OCI-LY1 (cell line): ENCODE measurements at regions not wholly inside any gene's neighbourhood (a gene's known extent, or its start where the extent isn't known, plus 50 kb on each side); places are given as distances from the start of the nearest gene placed in this dataset.

Experiments
- H2AFZ ChIP-seq: fragments of 200-600 bp; sonication (generic), shearing (Covaris generic); 2 replicates; pipeline ENCODE4 v1.6.0; 2014; ENCODE audit warnings: antibody characterized with exemption, mild to moderate bottlenecking, low read length
- H3F3A ChIP-seq: fragments of 200-600 bp; sonication (generic), shearing (Covaris generic); 2 replicates; pipeline ENCODE4 v1.6.0; 2014; ENCODE audit warnings: mild to moderate bottlenecking, antibody characterized with exemption, low read length, moderate library complexity; ENCODE audit not compliant: insufficient read depth
- H3K27ac ChIP-seq: fragments of 200-600 bp; sonication (generic); 2 replicates; pipeline ENCODE4 v1.5.1; 2014; ENCODE audit warnings: low read length, mixed run types, mild to moderate bottlenecking, low read depth; ENCODE audit not compliant: poor library complexity, severe bottlenecking
- H3K27me3 ChIP-seq: fragments of 200-600 bp; sonication (generic); 2 replicates; pipeline ENCODE4 v1.6.0; 2014; ENCODE audit warnings: antibody characterized with exemption, mild to moderate bottlenecking, low read length, moderate library complexity; ENCODE audit not compliant: insufficient read depth
- H3K36me3 ChIP-seq: fragments of 200-600 bp; sonication (generic); 2 replicates; pipeline ENCODE4 v1.6.1; 2014; ENCODE audit warnings: mild to moderate bottlenecking, antibody characterized with exemption, low read length, moderate library complexity, mixed read lengths; ENCODE audit not compliant: insufficient read depth
- H3K4me1 ChIP-seq: fragments of 200-600 bp; sonication (generic); 2 replicates; pipeline ENCODE4 v1.5.1; 2014; ENCODE audit warnings: mild to moderate bottlenecking, low read length, moderate library complexity; ENCODE audit not compliant: insufficient read depth, severe bottlenecking
- H3K4me2 ChIP-seq: fragments of 200-600 bp; sonication (generic), shearing (Covaris generic); 2 replicates; pipeline ENCODE4 v1.6.1; 2014; ENCODE audit warnings: low read length
- H3K4me3 ChIP-seq: fragments of 200-600 bp; sonication (generic); 2 replicates; pipeline ENCODE4 v1.5.1; 2014; ENCODE audit warnings: low read length, low read depth, mild to moderate bottlenecking, mixed read lengths; ENCODE audit not compliant: poor library complexity, severe bottlenecking
- H3K79me2 ChIP-seq: fragments of 200-600 bp; shearing (Covaris generic); 2 replicates; pipeline ENCODE4 v1.6.1; 2016; ENCODE audit warnings: mixed run types, low read length, mixed read lengths; ENCODE audit not compliant: insufficient read depth
- H3K9ac ChIP-seq: fragments of 200-600 bp; sonication (generic), shearing (Covaris generic); 2 replicates; pipeline ENCODE4 v1.6.1; 2014; ENCODE audit warnings: mild to moderate bottlenecking, low read length, mixed read lengths
- H3K9me2 ChIP-seq: fragments of 200-600 bp; sonication (generic), shearing (Covaris generic); 2 replicates; pipeline ENCODE4 v1.6.1; 2014; ENCODE audit warnings: low read depth, mild to moderate bottlenecking, low read length, mixed read lengths
- H3K9me3 ChIP-seq: fragments of 200-600 bp; shearing (Covaris generic); 2 replicates; pipeline ENCODE4 v1.6.1; 2014; ENCODE audit warnings: low read length, mixed read lengths
- H4K20me1 ChIP-seq: fragments of 200-600 bp; sonication (generic), shearing (Covaris generic); 2 replicates; pipeline ENCODE4 v1.6.0; 2016; ENCODE audit warnings: mild to moderate bottlenecking, low read length; ENCODE audit not compliant: insufficient read depth
- CTCF ChIP-seq: fragments of 200-600 bp; sonication (generic), shearing (Covaris generic); IDR thresholded peaks from 2 replicates; pipeline ENCODE4 v1.5.1; 2017; ENCODE audit warnings: mild to moderate bottlenecking, antibody characterized with exemption, low read length, moderate library complexity, mixed read lengths
- EZH2 ChIP-seq: fragments of 200-600 bp; sonication (generic), shearing (Covaris generic); IDR thresholded peaks from 2 replicates; pipeline ENCODE4 v1.8.0; 2017; ENCODE audit warnings: borderline replicate concordance, mixed run types, mild to moderate bottlenecking, antibody characterized with exemption, low read length, moderate library complexity, mixed read lengths

DNA sequence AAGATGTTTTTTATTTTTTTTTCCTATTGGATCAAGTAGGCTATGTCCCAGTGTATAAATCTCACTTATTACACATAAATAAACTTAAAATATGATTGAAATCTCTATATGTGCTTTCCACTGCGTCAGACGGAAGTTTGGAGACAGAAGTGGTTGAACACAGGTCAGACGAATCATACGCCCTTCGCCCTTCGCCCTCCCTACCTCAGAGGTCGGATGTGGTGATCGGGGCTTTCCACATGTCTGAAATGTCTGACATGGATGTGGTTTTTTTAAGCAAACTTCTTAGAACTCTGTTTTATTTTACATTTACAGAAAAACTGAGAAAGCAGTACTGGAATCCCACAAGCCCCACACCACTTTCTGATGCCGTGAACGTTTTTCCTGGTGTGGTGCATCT, 344.4 kb downstream of the THBS2 start:
- no peaks in the 10 kb centered on the region for H3K36me3 ChIP-seq
- no peak for TF ChIP-seq CTCF
- TF ChIP-seq EZH2, result no peak
- no peaks in the 10 kb centered on the region for H4K20me1 ChIP-seq
- no peaks in the 10 kb centered on the region for H3K9me3 ChIP-seq
- H3F3A ChIP-seq, result no peaks in the 10 kb centered on the region
- no peaks in the 10 kb centered on the region for H3K27me3 ChIP-seq
- no peak overlapping the region for H3K4me3 ChIP-seq
- H3K4me2 ChIP-seq, result no peak overlapping the region
- H3K27ac ChIP-seq, result no peak overlapping the region
- H3K4me1 ChIP-seq, result no peaks in the 10 kb centered on the region
- H3K9ac ChIP-seq, result no peak overlapping the region
- H2AFZ ChIP-seq, result no peak overlapping the region
- H3K9me2 ChIP-seq, result no peaks in the 10 kb centered on the region
- no peaks in the 10 kb centered on the region for H3K79me2 ChIP-seq

- Histone ChIP-seq H3F3A (no peaks in the 10 kb centered on the region), H3K9me3 (no peaks in the 10 kb centered on the region), H3K79me2 (no peaks in the 10 kb centered on the region), H3K4me1 (no peaks in the 10 kb centered on the region), H3K27ac (no peak overlapping the region), H2AFZ (no peak overlapping the region), H3K27me3 (no peaks in the 10 kb centered on the region), H3K4me2 (no peak overlapping the region), H3K9ac (no peak overlapping the region), H3K36me3 (no peaks in the 10 kb centered on the region), H3K9me2 (no peaks in the 10 kb centered on the region), H3K4me3 (no peak overlapping the region), H4K20me1 (no peaks in the 10 kb centered on the region)
- no peak for TF ChIP-seq CTCF
- no peak for TF ChIP-seq EZH2
Observed at GRCh38 chr6:168908887-168909286, 344.8 kb downstream of the THBS2 start.

DNA sequence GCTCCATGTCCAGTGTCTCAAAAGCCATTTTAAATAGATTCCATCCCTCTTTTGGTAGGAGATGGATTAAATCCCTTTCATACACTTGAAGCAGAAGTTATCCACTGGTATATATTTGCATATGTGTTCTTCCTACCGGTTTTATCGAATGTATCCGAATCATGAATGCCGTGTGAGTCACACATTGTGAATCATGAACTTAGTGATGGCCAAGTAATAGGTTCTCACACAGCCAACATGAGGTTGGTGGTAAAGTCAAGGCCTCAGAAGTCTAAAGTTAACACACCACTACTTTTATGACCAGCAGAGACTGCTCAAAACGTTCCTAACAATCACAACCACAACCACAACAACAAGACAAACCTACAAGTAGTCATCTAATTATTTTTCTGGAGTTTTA, 345.5 kb downstream of the THBS2 start:
- Histone ChIP-seq H3K9me2 (no peaks in the 10 kb centered on the region), H3F3A (no peaks in the 10 kb centered on the region), H3K4me3 (no peak overlapping the region), H3K36me3 (no peaks in the 10 kb centered on the region), H2AFZ (no peak overlapping the region), H3K4me1 (no peaks in the 10 kb centered on the region), H3K9me3 (no peaks in the 10 kb centered on the region), H4K20me1 (no peaks in the 10 kb centered on the region), H3K9ac (no peak overlapping the region), H3K27ac (no peak overlapping the region), H3K27me3 (no peaks in the 10 kb centered on the region), H3K79me2 (no peaks in the 10 kb centered on the region), H3K4me2 (no peak overlapping the region)
- TF ChIP-seq CTCF, result no peak
- TF ChIP-seq EZH2, result no peak
